Epithelial cell of proximal tubule (primary cell): ENCODE measurements at regions not wholly inside any gene's neighbourhood (a gene's known extent, or its start where the extent isn't known, plus 50 kb on each side); places are given as distances from the start of the nearest gene placed in this dataset.
A peak's percentile ranks its signal among the peaks of the same experiment; 100 is the strongest.
"Not testable (repeated sequence)": the region's sequence is repeated elsewhere in the genome, so short reads cannot be mapped to it uniquely, and the experiment has no call there.

ENCODE experiments used
- DNase-seq: peaks from one replicate; pipeline ENCODE4 v3.0.0-alpha.2; 2011; ENCODE audit warnings: low read depth
- H3K4me3 ChIP-seq: 2 replicates; pipeline ENCODE4 v1.5.1; 2011; ENCODE audit warnings: low read depth, mild to moderate bottlenecking, low read length
- TF ChIP-seq, protein P1 (sequence below): conservative IDR thresholded peaks from 2 replicates; pipeline ENCODE4 v1.5.1; 2012; ENCODE audit warnings: low read depth, mild to moderate bottlenecking, low read length

DNA sequence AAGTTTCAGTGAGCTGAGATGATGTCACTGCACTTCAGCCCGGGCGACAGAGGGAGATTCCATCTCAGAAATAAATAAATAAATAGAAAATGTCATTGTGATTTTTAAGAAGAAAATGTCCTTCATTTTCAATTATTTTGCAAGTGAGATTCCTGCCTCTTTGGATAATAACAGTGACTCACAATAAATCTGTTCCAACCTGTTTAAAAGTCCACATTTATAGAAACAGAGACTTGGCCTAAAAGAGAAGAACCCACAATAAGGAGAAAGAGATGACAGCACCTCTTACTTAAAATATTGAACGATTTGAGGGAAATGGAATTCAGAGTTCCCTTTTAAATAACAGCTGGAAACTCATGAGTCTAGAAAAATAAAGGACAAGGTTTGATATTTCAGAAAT, 373.4 kb upstream of the NOX3 start:
- H3K4me3 ChIP-seq = no peak overlapping the region
- TF ChIP-seq, protein P1, sequence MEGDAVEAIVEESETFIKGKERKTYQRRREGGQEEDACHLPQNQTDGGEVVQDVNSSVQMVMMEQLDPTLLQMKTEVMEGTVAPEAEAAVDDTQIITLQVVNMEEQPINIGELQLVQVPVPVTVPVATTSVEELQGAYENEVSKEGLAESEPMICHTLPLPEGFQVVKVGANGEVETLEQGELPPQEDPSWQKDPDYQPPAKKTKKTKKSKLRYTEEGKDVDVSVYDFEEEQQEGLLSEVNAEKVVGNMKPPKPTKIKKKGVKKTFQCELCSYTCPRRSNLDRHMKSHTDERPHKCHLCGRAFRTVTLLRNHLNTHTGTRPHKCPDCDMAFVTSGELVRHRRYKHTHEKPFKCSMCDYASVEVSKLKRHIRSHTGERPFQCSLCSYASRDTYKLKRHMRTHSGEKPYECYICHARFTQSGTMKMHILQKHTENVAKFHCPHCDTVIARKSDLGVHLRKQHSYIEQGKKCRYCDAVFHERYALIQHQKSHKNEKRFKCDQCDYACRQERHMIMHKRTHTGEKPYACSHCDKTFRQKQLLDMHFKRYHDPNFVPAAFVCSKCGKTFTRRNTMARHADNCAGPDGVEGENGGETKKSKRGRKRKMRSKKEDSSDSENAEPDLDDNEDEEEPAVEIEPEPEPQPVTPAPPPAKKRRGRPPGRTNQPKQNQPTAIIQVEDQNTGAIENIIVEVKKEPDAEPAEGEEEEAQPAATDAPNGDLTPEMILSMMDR = no peak
- no peak for DNase-seq

DNA sequence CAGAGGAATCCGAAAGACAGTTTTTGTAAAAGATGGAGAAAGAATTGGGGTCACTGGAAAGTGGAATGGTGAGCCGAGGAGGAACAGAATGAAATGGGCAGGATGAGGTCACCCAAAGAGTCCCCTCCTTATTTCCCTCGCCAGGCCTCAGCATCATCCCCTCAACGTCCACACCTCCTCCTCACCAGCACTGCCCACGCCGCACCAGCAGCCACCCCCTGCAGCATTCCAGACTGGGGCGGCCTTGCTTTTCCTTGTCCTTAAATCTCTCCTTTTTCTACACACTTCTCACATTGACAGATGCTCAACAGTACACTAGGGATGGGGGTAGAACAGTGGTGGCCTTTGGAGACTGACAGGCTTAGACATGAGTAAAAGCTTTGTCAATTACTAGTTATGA, 363.1 kb upstream of the NOX3 start:
- no peak for DNase-seq
- TF ChIP-seq, protein P1 = no peak
- no peak overlapping the region for H3K4me3 ChIP-seq

DNA sequence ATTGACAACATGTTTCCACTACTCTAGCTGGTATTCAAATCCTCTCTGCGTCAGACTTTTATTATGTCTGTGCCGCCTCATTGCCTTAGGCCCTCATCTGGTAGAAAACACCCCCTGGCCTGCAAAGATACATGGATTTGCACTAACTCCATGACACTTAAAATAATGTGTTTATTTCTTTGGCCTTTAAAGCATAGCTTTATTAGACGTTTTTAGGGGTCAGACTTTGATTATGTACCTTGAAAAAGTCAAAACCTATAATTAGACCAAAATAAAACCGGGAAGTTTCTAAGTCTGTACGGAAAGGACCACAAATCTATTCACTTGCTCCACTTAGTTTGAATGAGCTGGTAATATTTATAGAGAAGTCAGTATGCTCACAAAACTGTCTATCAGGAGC, 357.9 kb upstream of the NOX3 start:
- TF ChIP-seq, protein P1 = no peak
- no peak for DNase-seq
- H3K4me3 ChIP-seq = no peak overlapping the region

DNA sequence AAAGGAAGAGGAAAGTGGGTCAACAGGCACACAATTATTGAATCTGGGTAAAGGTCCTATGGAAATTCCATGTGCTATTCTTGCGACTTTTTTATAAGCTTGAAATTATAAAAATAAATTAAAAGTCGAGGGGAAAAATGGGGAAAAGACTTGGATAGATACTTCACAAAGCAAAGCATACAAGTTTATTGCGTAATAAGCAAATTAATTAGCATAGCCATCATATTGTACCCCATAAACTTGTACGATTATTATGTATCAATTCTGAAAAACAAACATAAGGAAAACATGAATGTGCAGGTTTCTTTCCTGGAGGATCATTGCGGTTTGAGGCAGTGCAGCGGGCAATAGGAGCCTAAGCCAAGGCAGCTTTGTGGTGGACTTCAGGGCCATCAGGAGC, 351.6 kb upstream of the NOX3 start:
- H3K4me3 ChIP-seq = no peak overlapping the region
- TF ChIP-seq, protein P1 = no peak
- no peak for DNase-seq

DNA sequence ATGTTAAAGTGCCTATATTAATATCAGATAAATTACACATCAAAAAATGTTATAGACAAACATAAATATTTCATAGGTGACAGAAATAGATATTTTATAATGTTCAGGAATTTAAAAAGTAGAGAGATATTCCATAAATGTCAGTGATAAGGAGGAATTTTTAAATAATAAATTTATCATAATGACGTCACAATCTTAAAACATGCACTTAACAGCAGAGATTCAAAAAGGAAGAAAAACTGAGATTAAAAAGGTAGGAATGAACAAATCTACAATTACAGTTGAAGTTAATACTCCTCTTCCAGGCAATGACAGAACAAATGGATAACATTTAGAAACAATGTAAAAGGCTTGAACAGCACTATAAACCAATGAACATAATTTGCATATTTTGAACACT, 345.4 kb upstream of the NOX3 start:
- DNase-seq = no peak
- TF ChIP-seq, protein P1 = no peak
- no peak overlapping the region for H3K4me3 ChIP-seq

DNA sequence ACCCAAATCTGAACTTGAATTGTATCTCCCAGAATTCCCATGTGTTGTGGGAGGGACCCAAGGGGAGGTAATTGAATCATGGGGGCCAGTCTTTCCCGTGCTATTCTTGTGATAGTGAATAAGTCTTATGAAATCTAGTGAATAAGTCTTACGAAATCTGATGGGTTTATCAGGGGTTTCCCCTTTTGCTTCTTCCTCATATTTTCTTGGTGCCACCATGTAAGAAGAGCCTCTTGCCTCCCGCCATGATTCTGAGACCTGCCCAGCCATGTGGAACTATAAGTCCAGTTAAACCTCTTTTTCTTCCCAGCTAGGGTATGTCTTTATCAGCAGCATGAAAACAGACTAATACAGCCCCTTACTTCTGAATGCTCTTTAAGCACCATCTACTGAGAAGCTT, 343.2 kb upstream of the NOX3 start:
- H3K4me3 ChIP-seq, DNase-seq: not testable (repeated sequence)

DNA sequence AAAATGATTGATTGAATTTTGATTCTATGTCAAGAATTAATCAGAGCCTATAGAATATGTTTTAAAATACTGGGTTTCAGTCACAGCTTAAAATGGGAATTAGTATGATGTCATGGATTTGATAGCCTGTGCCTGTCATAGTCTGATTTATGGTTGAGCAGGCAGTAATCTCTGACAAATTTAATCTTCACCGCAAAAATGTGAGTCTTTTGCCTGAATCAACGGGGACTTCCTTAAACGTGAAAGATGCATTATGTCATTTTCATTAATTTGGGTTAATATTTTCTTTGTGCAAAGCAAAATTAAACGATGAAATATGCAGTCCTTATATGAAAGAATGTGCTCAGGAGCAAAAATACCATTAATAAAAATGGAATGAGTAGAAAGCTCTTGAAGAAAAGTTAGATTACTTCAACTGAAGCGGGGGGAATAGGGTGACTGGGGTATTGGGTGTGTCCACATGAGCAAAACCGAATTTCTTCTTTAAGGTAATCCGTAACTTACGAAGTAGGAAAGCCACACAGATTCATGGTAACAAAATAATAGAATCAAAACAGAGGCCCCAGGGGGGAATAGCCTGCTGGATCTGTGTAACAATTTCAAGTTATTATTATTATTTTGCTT, 339.6 kb upstream of the NOX3 start:
- DNase-seq = peak; percentile 16
- no peak overlapping the region for H3K4me3 ChIP-seq
- TF ChIP-seq, protein P1 = no peak
